GM12872 (cell line): ENCODE measurements at regions not wholly inside any gene's neighbourhood (a gene's known extent, or its start where the extent isn't known, plus 50 kb on each side); places are given as distances from the start of the nearest gene placed in this dataset.

Experiments used
- TF ChIP-seq, protein P1 (sequence below): IDR thresholded peaks from 3 replicates; pipeline ENCODE4 v1.5.1; 2011; ENCODE audit warnings: low read depth, mild to moderate bottlenecking, low read length, moderate library complexity; ENCODE audit not compliant: insufficient read depth

DNA sequence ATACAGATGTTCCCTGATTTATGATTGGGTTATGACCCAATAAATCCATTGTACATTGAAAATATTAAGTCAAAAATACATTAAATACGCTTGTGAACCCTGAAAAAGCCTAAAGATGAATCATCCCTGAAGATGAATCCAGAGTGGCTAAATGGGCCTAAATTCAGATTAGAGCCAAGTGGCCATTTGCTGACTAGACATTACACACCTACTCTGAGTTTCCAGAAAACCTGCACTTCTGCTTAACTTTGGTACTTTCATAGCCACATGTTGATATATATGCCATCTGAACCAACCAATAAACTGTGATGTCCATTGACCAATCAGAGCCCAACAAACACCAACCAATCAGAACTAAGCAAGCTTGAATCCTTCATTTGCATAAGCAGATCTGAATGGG is 106.9 kb downstream of the WT1 start:
- TF ChIP-seq, protein P1, sequence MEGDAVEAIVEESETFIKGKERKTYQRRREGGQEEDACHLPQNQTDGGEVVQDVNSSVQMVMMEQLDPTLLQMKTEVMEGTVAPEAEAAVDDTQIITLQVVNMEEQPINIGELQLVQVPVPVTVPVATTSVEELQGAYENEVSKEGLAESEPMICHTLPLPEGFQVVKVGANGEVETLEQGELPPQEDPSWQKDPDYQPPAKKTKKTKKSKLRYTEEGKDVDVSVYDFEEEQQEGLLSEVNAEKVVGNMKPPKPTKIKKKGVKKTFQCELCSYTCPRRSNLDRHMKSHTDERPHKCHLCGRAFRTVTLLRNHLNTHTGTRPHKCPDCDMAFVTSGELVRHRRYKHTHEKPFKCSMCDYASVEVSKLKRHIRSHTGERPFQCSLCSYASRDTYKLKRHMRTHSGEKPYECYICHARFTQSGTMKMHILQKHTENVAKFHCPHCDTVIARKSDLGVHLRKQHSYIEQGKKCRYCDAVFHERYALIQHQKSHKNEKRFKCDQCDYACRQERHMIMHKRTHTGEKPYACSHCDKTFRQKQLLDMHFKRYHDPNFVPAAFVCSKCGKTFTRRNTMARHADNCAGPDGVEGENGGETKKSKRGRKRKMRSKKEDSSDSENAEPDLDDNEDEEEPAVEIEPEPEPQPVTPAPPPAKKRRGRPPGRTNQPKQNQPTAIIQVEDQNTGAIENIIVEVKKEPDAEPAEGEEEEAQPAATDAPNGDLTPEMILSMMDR: no peak

DNA sequence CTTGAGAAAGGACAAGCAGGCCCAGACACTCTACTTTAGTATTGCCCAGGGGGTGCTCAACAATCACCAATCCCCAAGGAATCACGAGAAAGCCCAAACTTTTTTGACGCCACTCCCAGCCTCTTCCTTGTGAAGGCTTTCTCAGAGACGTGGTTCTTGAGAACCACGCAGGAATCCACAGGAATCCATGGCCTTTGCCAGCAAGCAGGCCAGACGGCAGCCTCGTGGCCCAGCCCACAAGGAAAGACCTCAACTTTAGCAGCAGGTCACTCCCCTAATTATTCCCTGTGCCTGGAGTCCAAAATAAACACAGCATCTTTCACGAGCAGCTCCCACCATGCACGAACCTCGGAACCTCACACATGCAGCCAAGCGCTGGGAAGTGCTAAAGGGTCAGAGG is 104.2 kb downstream of the WT1 start:
- TF ChIP-seq, protein P1: no peak

DNA sequence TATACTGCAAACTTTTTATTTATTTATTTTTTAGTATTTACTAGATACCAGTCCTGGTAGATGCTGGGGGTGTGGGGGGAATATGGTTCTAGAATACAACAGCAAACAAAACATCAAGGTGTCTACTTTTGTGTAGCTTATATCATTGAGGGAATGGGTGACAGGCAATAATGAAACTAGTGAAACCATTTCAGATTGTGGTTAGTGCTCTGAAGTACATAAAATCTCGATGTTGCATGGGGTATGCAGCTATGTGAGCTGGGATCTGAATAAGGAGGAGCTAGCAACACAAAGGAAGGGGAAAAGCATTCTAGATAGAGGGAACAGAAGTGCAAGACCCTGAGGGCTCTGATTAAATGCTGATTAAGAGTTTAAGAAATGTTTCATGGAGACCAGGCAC is 103.5 kb downstream of the WT1 start:
- TF ChIP-seq, protein P1: no peak

DNA sequence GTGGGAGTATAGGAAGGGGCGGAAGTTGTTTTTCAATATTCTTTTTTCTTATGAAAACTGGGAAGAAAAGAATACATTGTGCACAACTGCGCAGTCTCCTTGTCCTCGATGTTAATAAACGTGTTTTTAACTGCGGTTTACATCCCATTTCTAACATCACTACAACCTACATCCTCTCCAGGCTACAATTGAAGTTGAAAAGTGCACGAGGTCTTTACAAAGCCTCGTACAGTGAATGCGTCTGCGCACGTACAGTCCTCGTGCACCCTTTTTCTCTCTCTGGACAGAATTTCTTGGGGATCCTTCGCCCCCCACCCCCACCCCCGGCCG is 102.4 kb downstream of the WT1 start:
- TF ChIP-seq, protein P1: no peak

DNA sequence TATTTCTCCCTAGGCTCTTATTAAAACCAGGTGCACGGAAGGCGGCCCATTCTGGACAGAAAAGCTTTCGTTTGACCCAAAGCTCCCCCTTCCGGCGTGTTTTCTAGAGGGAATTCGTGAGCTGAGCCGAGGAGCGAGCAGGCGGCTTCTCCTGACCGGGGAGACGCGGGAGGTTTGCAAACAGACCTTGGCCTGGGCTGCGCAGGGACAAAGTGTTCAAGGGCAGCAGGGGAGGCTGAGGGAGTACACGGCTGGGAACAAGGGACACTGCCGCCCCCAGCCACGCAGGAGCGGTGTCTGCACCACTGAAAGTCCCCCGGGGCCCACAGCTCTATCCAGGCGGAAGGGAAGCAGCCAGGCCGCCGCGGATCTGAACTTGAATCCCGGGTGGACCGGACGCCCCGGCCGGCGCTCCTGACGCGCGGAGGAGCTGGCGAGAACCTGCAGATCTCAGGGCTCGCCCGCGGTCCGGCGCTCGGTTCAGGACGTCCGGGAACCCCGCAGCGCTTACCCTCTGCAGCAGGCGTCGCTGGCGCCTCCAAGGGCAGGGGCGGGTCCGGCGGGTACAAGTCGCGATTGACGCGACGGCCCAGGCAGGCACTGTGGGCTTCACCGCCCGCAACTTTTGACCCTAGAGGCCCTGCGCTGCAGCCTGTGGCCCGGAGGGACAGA is 101.9 kb downstream of the WT1 start:
- TF ChIP-seq, protein P1: no peak

DNA sequence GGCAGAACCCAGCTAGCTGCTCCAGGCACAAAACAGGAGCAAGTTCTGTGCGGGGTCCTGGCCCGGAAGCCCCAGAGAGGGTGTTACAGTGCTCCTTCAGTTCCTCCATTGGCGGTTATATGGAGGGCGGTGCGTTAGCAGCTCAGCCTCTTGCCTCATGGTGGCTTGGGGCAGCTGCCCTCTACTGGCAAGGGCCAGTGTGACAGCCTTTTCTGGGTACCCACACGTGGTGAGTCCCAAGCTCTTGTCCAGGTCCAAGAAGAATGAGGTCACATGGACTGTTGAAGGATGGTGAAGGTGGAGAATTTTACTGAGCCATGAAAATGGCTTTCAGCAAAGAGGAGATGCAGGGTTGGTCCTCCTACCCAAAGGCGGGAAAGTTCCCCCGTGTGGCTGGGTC is 100.5 kb downstream of the WT1 start:
- TF ChIP-seq, protein P1: peak; percentile 50; the same call in 2 of the 3 replicates
